ENCODE measurements at regions not wholly inside any gene's neighbourhood (a gene's known extent, or its start where the extent isn't known, plus 50 kb on each side); places are given as distances from the start of the nearest gene placed in this dataset.
A peak's percentile ranks its signal among the peaks of the same experiment; 100 is the strongest.
"Not testable (repeated sequence)": the region's sequence is repeated elsewhere in the genome, so short reads cannot be mapped to it uniquely, and the experiment has no call there.

GRCh38 chr18:76722224-76723061 lies 99.9 kb upstream of the ZNF236 start:
- no peak for FAIRE-seq

GRCh38 chr18:76721207-76721996 lies 101.0 kb upstream of the ZNF236 start:
- DNase-seq (ENCODE audit: extremely low spot score, insufficient read length, low read depth) (no peak), FAIRE-seq (no peak)

More at GRCh38 chr18:76722224-76723061, 99.9 kb upstream of the ZNF236 start:
- no peak for DNase-seq (ENCODE audit: extremely low spot score, insufficient read length, low read depth)

DNA sequence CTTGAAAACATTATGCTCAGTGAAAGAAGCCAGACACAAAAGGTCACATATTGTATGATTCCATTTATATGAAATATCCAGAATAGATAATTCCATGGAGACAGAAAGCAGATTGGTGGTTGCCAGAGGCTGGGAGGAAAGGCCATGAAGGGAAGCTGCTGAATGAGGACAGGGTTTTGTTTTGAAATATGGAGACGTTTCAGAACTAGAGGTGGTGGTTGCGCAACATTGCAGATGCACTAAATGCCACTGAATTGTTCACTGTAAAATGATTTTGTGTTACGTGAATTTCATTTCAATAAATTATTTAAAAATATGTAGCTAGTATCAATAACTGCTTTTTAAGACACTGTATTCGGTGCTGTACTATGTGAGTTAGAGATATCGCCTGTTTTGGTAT lies 101.7 kb upstream of the ZNF236 start:
- DNase-seq (ENCODE audit: extremely low spot score, insufficient read length, low read depth) (no peak), FAIRE-seq (no peak)

DNA sequence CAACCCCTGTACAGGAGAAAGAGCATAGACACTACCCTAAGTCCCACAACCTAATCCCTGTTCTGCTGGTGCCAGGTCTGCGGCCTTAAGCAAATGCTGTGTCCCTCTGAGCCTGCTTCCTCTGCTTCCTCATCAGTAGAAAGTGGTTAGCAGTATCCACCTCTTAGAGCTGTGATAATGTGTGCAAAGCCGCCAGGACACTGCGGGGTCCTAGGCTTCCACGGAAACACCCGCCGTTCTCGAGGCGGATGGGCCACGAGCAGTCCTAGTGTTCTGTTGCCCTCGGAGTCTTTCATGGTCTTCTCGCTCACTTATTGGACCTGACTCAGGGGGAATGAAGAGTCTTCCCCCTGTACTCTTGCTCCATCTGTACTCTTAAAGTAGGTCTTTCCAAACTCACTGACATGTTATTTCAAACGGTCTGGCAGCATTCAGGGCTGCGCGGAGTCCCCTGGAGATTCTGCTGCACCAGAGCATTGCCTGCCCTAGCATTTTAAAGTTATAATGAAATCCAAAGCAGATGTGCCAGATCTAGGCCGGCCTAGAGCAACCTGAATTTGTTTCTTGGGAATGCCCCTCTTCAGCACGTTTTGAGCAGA lies 107.2 kb upstream of the ZNF236 start:
- no peak for DNase-seq (ENCODE audit: extremely low spot score, insufficient read length, low read depth)
- no peak for FAIRE-seq

- FAIRE-seq (no peak), DNase-seq (ENCODE audit: extremely low spot score, insufficient read length, low read depth) (no peak)
These were observed 108.9 kb upstream of the ZNF236 start for GRCh38 chr18:76713432-76713831.

DNA sequence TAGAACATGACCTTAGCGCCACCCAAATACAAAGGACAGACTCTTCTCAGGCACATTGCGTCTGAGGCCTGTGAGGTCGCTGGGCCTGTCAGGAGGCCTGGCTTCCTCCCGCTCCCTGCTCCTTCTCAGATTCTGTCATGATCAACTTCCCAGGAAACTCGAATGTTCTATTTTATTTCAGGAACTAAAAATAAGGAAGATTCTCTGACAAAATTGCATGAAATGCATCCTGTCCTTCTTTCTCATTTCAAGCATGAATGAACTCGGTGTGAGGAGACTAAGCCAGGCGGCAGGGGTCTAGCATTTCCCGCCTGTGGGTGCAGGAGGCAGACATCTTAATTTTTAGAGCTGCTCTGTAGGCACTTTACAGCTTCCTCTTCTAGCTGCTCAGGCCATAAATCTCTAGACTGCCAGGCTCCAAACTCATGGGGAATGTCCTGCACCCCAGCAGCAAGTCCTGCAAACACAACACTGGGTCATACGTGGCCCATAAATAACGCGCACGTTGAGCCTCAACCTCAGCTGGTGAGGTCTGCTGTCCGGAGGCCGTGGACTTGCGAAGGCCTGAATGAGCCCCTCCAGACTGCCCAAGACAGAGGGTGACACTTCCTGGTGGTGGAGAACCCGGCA lies 109.7 kb upstream of the ZNF236 start:
- FAIRE-seq (no peak), DNase-seq (ENCODE audit: extremely low spot score, insufficient read length, low read depth) (no peak)

GRCh38 chr18:76710646-76711520 lies 111.5 kb upstream of the ZNF236 start:
- FAIRE-seq (no peak), DNase-seq (ENCODE audit: extremely low spot score, insufficient read length, low read depth) (no peak)

GRCh38 chr18:76709659-76710645 lies 112.4 kb upstream of the ZNF236 start:
- peak; percentile 56 for DNase-seq (ENCODE audit: extremely low spot score, insufficient read length, low read depth)
- peak; percentile 81 for FAIRE-seq

DNA sequence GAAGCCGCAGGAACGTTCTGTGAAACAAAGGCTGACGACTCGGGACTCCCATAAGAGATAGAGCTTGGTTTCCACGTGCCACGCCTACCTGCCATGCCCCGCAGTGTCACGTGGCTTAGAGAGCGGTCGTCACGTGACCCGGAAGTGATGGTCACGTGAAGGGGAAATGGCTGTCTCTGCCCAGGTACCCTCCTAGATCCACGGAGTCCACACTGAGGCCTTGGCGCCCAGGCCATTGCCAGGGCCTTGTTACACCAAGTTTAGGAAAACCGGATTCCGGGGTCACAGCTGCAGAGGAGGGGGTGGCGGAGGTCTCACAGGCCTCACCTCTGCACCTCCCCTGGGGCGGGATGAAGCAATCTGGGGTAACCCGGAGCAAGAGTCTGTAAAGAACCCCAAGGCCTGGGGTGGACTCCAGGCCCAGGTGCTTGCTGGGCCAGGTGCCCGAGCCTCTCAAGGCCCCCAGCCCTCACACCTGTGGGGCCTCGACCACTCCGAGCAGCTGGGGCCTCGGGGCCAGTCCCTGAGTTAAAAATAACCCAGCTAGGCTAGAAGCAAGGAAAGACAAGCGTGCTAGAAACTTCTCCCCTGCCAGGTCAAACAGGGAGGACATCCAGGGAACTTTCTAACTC lies 113.5 kb upstream of the ZNF236 start:
- FAIRE-seq: no peak
- DNase-seq (ENCODE audit: extremely low spot score, insufficient read length, low read depth): no peak

DNA sequence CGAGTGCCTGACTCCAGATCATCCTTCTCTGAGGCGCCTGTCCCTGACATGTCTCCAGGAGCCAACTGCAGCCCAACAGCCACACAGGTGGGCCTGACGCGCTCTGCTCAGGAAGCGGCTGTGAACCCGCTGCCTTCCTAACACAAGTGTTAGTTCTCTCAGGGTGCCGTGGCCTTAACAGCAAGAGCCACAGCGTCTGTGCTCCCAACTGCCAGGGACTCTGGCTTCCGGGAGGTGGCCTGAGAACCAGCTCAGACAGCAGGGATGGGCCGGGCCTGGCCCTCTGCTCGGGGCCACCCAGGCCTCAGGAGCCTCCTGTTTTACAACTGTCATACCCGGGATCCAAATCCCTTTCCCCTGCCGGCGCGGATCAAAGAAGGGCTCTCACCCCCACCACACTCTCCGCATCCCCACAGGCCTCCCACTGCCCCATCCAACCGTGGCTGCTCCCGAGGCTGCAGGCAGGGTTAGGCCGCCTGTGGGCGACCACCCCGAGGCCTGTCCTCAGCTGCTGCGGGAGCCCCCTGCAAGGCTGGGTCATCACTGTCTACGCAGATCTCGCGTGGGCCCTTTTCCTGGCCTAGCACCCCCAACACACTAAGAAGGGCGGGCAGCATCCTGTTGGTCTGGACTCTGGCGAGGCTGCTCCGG lies 114.2 kb upstream of the ZNF236 start:
- FAIRE-seq: no peak
- no peak for DNase-seq (ENCODE audit: extremely low spot score, insufficient read length, low read depth)

DNA sequence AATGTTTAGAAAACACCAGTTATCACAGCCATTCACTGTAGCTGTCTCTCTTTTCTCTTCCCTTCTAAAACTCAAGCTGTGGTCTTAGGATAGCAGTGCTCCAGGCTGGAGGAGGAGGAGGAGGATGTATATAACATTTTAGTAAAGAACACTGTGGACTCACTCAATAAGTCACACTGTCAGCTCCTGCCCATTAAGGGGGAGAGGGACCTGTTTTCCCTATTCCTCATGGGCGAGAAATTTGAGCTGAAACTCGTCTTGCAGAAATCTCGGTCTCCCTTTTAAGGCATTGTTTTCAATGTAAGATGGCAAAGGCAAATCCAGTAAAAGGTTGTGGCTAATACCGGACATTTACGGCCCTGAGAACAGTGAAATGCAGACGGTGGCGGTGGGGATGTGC lies 114.8 kb upstream of the ZNF236 start:
- FAIRE-seq: no peak
- no peak for DNase-seq (ENCODE audit: extremely low spot score, insufficient read length, low read depth)

- not testable (repeated sequence) for DNase-seq (ENCODE audit: extremely low spot score, insufficient read length, low read depth); FAIRE-seq
These were observed 117.8 kb upstream of the ZNF236 start for GRCh38 chr18:76704589-76704988.

GRCh38 chr18:76699923-76700322 lies 122.4 kb upstream of the ZNF236 start:
- DNase-seq (ENCODE audit: extremely low spot score, insufficient read length, low read depth) (no peak), FAIRE-seq (no peak)

DNA sequence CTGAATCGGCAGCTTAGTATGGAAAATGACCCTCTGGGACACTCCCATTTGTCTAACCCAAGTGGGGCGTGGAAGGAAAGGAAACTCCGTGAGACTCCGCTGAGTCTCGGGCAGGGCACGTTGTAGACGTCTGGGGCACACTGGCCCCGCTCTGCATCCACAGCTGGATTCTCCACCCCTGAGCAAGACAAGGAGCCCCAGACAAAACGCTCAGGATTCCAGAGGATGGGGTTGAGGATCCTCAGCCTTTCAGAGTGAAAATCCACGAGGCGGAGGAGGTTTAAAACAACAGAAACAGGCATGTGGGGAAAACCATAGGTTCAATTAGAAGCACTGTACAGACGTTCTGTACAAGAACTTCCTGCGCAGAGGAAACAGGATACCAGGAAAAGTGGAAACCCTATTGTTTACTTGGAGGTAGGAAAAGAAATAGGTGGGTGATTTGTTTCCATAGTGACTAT lies 124.9 kb upstream of the ZNF236 start:
- DNase-seq (ENCODE audit: extremely low spot score, insufficient read length, low read depth) (no peak), FAIRE-seq (no peak)

DNA sequence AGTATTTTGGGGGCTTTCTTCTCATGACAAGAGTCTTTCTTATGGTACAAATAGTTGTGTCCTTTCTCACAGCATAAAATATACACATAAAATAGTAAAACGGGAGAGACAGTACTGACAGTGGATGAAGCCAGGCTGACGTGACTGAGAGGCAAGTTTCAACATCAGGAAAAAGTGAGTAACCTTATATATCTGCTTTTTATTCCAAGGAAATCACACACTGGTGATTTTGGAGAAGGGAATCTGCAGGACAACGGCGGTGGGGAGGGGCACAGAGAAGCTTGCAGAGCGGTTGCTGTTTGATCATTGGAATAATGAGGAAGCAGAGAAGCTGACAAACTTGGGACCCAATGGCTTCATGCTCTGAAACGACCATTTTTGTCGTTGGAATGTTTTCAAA lies 130.6 kb upstream of the ZNF236 start:
- FAIRE-seq: no peak
- no peak for DNase-seq (ENCODE audit: extremely low spot score, insufficient read length, low read depth)

DNA sequence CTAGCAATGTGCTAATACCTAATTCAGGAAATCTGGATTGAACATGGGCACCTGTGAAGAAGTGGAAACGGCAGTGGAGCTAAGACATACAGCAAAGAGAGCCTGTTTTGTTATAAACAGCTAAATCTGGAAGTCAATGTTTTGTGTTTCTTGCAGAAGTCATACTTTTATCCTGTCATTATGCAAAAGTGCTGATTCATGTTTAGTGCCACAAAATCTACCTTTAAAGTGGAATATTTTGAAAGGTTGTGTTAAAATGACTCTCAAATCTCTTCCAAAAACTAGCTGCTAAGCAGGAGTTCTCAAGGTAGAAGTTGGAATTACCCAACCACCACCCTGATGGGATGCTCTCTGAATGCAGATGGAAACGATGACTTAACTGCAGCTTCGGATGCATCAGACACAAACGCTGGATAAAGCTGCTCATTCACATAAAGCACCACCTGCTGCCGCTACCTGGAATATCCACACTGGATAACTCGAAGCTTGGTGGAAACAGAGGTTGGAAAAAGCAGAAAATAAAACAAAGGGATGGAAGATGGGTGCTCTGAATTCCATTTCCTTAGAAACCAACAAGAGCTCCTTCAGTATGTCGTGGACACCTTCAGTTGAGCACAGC lies 132.6 kb upstream of the ZNF236 start:
- no peak for DNase-seq (ENCODE audit: extremely low spot score, insufficient read length, low read depth)
- FAIRE-seq: no peak

Data from GM18507 (cell line).